SU-DHL-6 (cell line): ENCODE measurements at regions not wholly inside any gene's neighbourhood (a gene's known extent, or its start where the extent isn't known, plus 50 kb on each side); places are given as distances from the start of the nearest gene placed in this dataset.

ENCODE experiments used
- H2AFZ ChIP-seq: fragments of 200-600 bp; sonication (generic); 2 replicates; pipeline ENCODE4 v1.6.1; 2014; ENCODE audit warnings: low read depth, mild to moderate bottlenecking, moderate library complexity, mixed read lengths, antibody characterized with exemption, low read length; ENCODE audit not compliant: severe bottlenecking
- H3F3A ChIP-seq: fragments of 200-600 bp; shearing (Covaris generic); 2 replicates; pipeline ENCODE4 v1.6.0; 2016; ENCODE audit warnings: antibody characterized with exemption, mild to moderate bottlenecking; ENCODE audit not compliant: insufficient read depth
- H3K27ac ChIP-seq: fragments of 200-600 bp; sonication (generic); 2 replicates; pipeline ENCODE4 v1.5.1; 2016; ENCODE audit warnings: low read depth, mild to moderate bottlenecking, low read length, moderate library complexity, mixed read lengths
- H3K27me3 ChIP-seq: fragments of 200-600 bp; sonication (generic), shearing (Covaris generic); 2 replicates; pipeline ENCODE4 v1.6.0; 2014; ENCODE audit warnings: mild to moderate bottlenecking, low read length
- H3K36me3 ChIP-seq: fragments of 200-600 bp; sonication (generic); 2 replicates; pipeline ENCODE4 v1.6.1; 2014; ENCODE audit warnings: mild to moderate bottlenecking, low read length, mixed read lengths
- H3K4me2 ChIP-seq: fragments of 300-600, 200-600 bp; shearing (Covaris generic), sonication (generic); 2 replicates; pipeline ENCODE4 v1.6.0; 2014; ENCODE audit warnings: low read length, low read depth, mild to moderate bottlenecking; ENCODE audit not compliant: poor library complexity, severe bottlenecking
- H3K4me3 ChIP-seq: fragments of 200-600 bp; sonication (generic); 2 replicates; pipeline ENCODE4 v1.5.1; 2014; ENCODE audit warnings: antibody characterized with exemption, low read length, mild to moderate bottlenecking, mixed read lengths; ENCODE audit not compliant: insufficient read depth, poor library complexity, severe bottlenecking
- H3K79me2 ChIP-seq: fragments of 200-600 bp; sonication (generic); 2 replicates; pipeline ENCODE4 v1.6.1; 2014; ENCODE audit warnings: mild to moderate bottlenecking, low read length, moderate library complexity; ENCODE audit not compliant: insufficient read depth
- H3K9ac ChIP-seq: fragments of 200-600 bp; sonication (generic); 2 replicates; pipeline ENCODE4 v1.7.0; 2014; ENCODE audit warnings: mild to moderate bottlenecking, low read length
- H3K9me2 ChIP-seq: fragments of 200-600 bp; sonication (generic); replicated peaks from 2 replicates; pipeline ENCODE4 v1.6.1; 2014; ENCODE audit warnings: low read length; ENCODE audit not compliant: insufficient read depth
- H3K9me3 ChIP-seq: fragments of 200-600 bp; sonication (generic); 2 replicates; pipeline ENCODE4 v1.6.1; 2014; ENCODE audit warnings: low read length, mixed read lengths; ENCODE audit not compliant: insufficient read depth
- H4K20me1 ChIP-seq: fragments of 200-600 bp; sonication (generic); 2 replicates; pipeline ENCODE4 v1.6.1; 2014; ENCODE audit warnings: low read depth, mild to moderate bottlenecking, antibody characterized with exemption, low read length, moderate library complexity, mixed read lengths
- CTCF ChIP-seq: fragments of 200-600 bp; sonication (generic); IDR thresholded peaks from one replicate; pipeline ENCODE4 v1.5.1; 2017; ENCODE audit warnings: antibody characterized with exemption, mild to moderate bottlenecking, low read length, moderate library complexity; ENCODE audit not compliant: insufficient read depth, poor library complexity, severe bottlenecking
- EZH2phosphoT487 ChIP-seq: fragments of 200-600 bp; sonication (generic), shearing (Covaris generic); conservative IDR thresholded peaks from 2 replicates; pipeline ENCODE4 v1.6.1; 2018; ENCODE audit warnings: mild to moderate bottlenecking, antibody characterized with exemption, low read length, moderate library complexity, mixed read lengths

- TF ChIP-seq EZH2phosphoT487, result no peak
- no peak for TF ChIP-seq CTCF
- Histone ChIP-seq H3K27ac (no peak overlapping the region), H3K36me3 (no peaks in the 10 kb centered on the region), H3F3A (no peaks in the 10 kb centered on the region), H4K20me1 (no peaks in the 10 kb centered on the region), H2AFZ (no peak overlapping the region), H3K79me2 (no peaks in the 10 kb centered on the region), H3K4me3 (no peak overlapping the region), H3K9me2 (no peaks in the 10 kb centered on the region), H3K9me3 (no peaks in the 10 kb centered on the region), H3K4me2 (no peak overlapping the region), H3K27me3 (no peaks in the 10 kb centered on the region), H3K9ac (no peak overlapping the region)
These were observed 390.9 kb downstream of the PBX1 start for GRCh38 chr1:164949771-164950471.

- no peak overlapping the region for H3K4me2 ChIP-seq
- no peaks in the 10 kb centered on the region for H3K9me3 ChIP-seq
- no peaks in the 10 kb centered on the region for H4K20me1 ChIP-seq
- H3K9ac ChIP-seq, result no peak overlapping the region
- no peak overlapping the region for H3K27ac ChIP-seq
- H3K36me3 ChIP-seq, result no peaks in the 10 kb centered on the region
- no peaks in the 10 kb centered on the region for H3F3A ChIP-seq
- no peak overlapping the region for H2AFZ ChIP-seq
- TF ChIP-seq EZH2phosphoT487 (no peak), CTCF (no peak)
- H3K79me2 ChIP-seq, result no peaks in the 10 kb centered on the region
- no peaks in the 10 kb centered on the region for H3K27me3 ChIP-seq
- no peak overlapping the region for H3K4me3 ChIP-seq
- H3K9me2 ChIP-seq, result no peaks in the 10 kb centered on the region
These were observed 389.1 kb downstream of the PBX1 start for GRCh38 chr1:164948101-164948500.

- Histone ChIP-seq H3K36me3 (no peaks in the 10 kb centered on the region), H3K27ac (no peak overlapping the region), H3K79me2 (no peaks in the 10 kb centered on the region), H3K9me2 (no peaks in the 10 kb centered on the region), H3K9ac (no peak overlapping the region), H2AFZ (no peak overlapping the region), H3K9me3 (no peaks in the 10 kb centered on the region), H3K4me3 (no peak overlapping the region), H3F3A (no peaks in the 10 kb centered on the region), H4K20me1 (no peaks in the 10 kb centered on the region), H3K4me2 (no peak overlapping the region), H3K27me3 (no peaks in the 10 kb centered on the region)
- no peak for TF ChIP-seq EZH2phosphoT487
- no peak for TF ChIP-seq CTCF
These were observed 378.3 kb downstream of the PBX1 start for GRCh38 chr1:164937291-164937690.
